Naive thymus-derived CD4-positive, alpha-beta T cell (primary cell): ENCODE measurements at regions not wholly inside any gene's neighbourhood (a gene's known extent, or its start where the extent isn't known, plus 50 kb on each side); places are given as distances from the start of the nearest gene placed in this dataset.
A peak's percentile ranks its signal among the peaks of the same experiment; 100 is the strongest.

Experiments used
- ATAC-seq: fragments of 150-1000 bp; cut with Tn5 transposase; 2 replicates; pipeline ENCODE4 v1.10.0; 2021; ENCODE audit warnings: mild to moderate bottlenecking, moderate library complexity
- CTCF ChIA-PET: fragments of 350-600 bp; sonication (Branson Sonifier 250); formaldehyde crosslinking; loops from one replicate; lab custom pipeline; 2021; ENCODE audit warnings: antibody characterized with exemption; lab: Charles Lee
- POLR2A ChIA-PET: fragments of 350-600 bp; sonication (Branson Sonifier 250); formaldehyde crosslinking; loops from one replicate; lab custom pipeline; 2021; ENCODE audit warnings: antibody characterized with exemption, inconsistent platforms; lab: Charles Lee
- DNase-seq, 9 donors: peaks; one replicate each; pipeline versions ENCODE4 v3.0.0 to v3.0.0-alpha.2; 2020 to 2022; ENCODE audit warnings: mixed read lengths in 1 of 9
- H3K27ac ChIP-seq: one replicate; pipeline ENCODE4 v1.7.0; 2013; ENCODE audit warnings: mild to moderate bottlenecking, low read depth, low read length, moderate library complexity
- H3K27me3 ChIP-seq, 2 donors: one replicate each; pipeline ENCODE4 v1.7.0; 2013; ENCODE audit warnings: low read length in 2 of 2, mild to moderate bottlenecking in 2 of 2, moderate library complexity in 2 of 2; ENCODE audit not compliant: control insufficient read depth in 2 of 2, insufficient read depth in 2 of 2
- H3K36me3 ChIP-seq, 3 experiments: 1 replicate in 2 of 3; 2 replicates in 1 of 3; pipeline ENCODE4 v1.7.0; 2013; ENCODE audit warnings: low read length in 3 of 3, mild to moderate bottlenecking in 3 of 3, moderate library complexity in 1 of 3; ENCODE audit not compliant: insufficient read depth in 3 of 3, control insufficient read depth in 2 of 3
- H3K4me1 ChIP-seq, 2 donors: one replicate each; pipeline ENCODE4 v1.7.0; 2013; ENCODE audit warnings: low read length in 2 of 2, mild to moderate bottlenecking in 2 of 2, moderate library complexity in 1 of 2; ENCODE audit not compliant: control insufficient read depth in 2 of 2, insufficient read depth in 2 of 2
- H3K4me3 ChIP-seq: 2 replicates; pipeline ENCODE4 v1.7.0; 2013; ENCODE audit warnings: mild to moderate bottlenecking, low read length
- H3K9me3 ChIP-seq, 3 experiments: 1 replicate in 2 of 3; 2 replicates in 1 of 3; pipeline ENCODE4 v1.7.0; 2013; ENCODE audit warnings: low read length in 3 of 3; ENCODE audit not compliant: control insufficient read depth in 2 of 3
- H3K27ac Mint-ChIP-seq, 9 donors: one replicate each; pipeline ENCODE4 v1.8.0; 2020 to 2022; ENCODE audit warnings: mixed read lengths in 9 of 9, mild to moderate bottlenecking in 8 of 9, moderate library complexity in 5 of 9, inconsistent platforms in 2 of 9
- H3K27me3 Mint-ChIP-seq, 5 donors: one replicate each; pipeline ENCODE4 v1.8.0; 2021 to 2022; ENCODE audit warnings: mixed read lengths in 5 of 5, mild to moderate bottlenecking in 1 of 5
- H3K36me3 Mint-ChIP-seq, 5 donors: one replicate each; pipeline ENCODE4 v1.8.0; 2020 to 2022; ENCODE audit warnings: mixed read lengths in 5 of 5, mild to moderate bottlenecking in 3 of 5, inconsistent platforms in 1 of 5
- H3K4me1 Mint-ChIP-seq, 7 donors: one replicate each; pipeline ENCODE4 v1.8.0; 2020 to 2022; ENCODE audit warnings: mixed read lengths in 7 of 7, mild to moderate bottlenecking in 3 of 7, inconsistent platforms in 1 of 7
- H3K4me3 Mint-ChIP-seq, 10 donors: one replicate each; pipeline ENCODE4 v1.8.0; 2020 to 2022; ENCODE audit warnings: mild to moderate bottlenecking in 10 of 10, mixed read lengths in 10 of 10, moderate library complexity in 6 of 10, inconsistent platforms in 2 of 10
- H3K9me3 Mint-ChIP-seq, 11 donors: one replicate each; pipeline ENCODE4 v1.8.0; 2020 to 2022; ENCODE audit warnings: mixed read lengths in 11 of 11, mild to moderate bottlenecking in 4 of 11, inconsistent platforms in 1 of 11, moderate library complexity in 1 of 11
- intact Hi-C, 2 donors: fragments of 100-400 bp; cut with micrococcal nuclease; formaldehyde crosslinking; loops; one replicate each; pipeline ENCODE4 v1.15.1; 2023

- no peaks in the 10 kb centered on the region for H3K4me1 ChIP-seq
- no peak for DNase-seq
- CTCF ChIA-PET, result no interaction called here
- H3K27ac ChIP-seq, result no peak overlapping the region
- peaks cover 0 to 4% of the 10 kb centered on the region in 2 donors for H3K27me3 ChIP-seq
- H3K9me3 ChIP-seq, result peaks cover 0 to 4% (median 0%) of the 10 kb centered on the region in 3 experiments
- Mint-ChIP-seq H3K36me3 (no peaks in the 10 kb centered on the region), H3K4me3 (no peak overlapping the region), H3K27ac (no peak overlapping the region), H3K27me3 (peaks cover 0 to 27% (median 6%) of the 10 kb centered on the region in 5 donors), H3K9me3 (peaks cover 0 to 2% (median 0%) of the 10 kb centered on the region in 11 donors), H3K4me1 (no peaks in the 10 kb centered on the region)
- no peak overlapping the region for H3K4me3 ChIP-seq
- no peak for ATAC-seq
- intact Hi-C loops, result no loop called here
- POLR2A ChIA-PET, result no interaction called here
- H3K36me3 ChIP-seq, result no peaks in the 10 kb centered on the region
Observed at GRCh38 chr12:58167622-58168021, 226.3 kb downstream of the ATP23 start.

- Histone ChIP-seq H3K36me3 (no peaks in the 10 kb centered on the region), H3K27ac (no peak overlapping the region), H3K27me3 (peaks cover 0 to 4% of the 10 kb centered on the region in 2 donors), H3K9me3 (no peaks in the 10 kb centered on the region), H3K4me3 (no peak overlapping the region), H3K4me1 (no peaks in the 10 kb centered on the region)
- peaks cover 0 to 28% (median 6%) of the 10 kb centered on the region in 5 donors for H3K27me3 Mint-ChIP-seq
- H3K27ac Mint-ChIP-seq, result no peak overlapping the region
- no peaks in the 10 kb centered on the region for H3K36me3 Mint-ChIP-seq
- no peaks in the 10 kb centered on the region for H3K4me1 Mint-ChIP-seq
- intact Hi-C loops, result no loop called here
- ChIA-PET CTCF (no interaction called here), POLR2A (no interaction called here)
- peaks cover 0 to 2% (median 0%) of the 10 kb centered on the region in 11 donors for H3K9me3 Mint-ChIP-seq
- DNase-seq (no peak), ATAC-seq (no peak)
- no peak overlapping the region for H3K4me3 Mint-ChIP-seq
Observed at GRCh38 chr12:58169826-58170225, 228.5 kb downstream of the ATP23 start.

GRCh38 chr12:58171914-58172313 lies 230.5 kb downstream of the ATP23 start:
- no peak overlapping the region for H3K4me3 Mint-ChIP-seq
- H3K9me3 ChIP-seq, result no peaks in the 10 kb centered on the region
- H3K27me3 Mint-ChIP-seq, result peaks cover 8 to 38% (median 12%) of the 10 kb centered on the region in 5 donors
- ChIA-PET CTCF (no interaction called here), POLR2A (no interaction called here)
- ATAC-seq, result no peak
- H3K27ac Mint-ChIP-seq, result no peak overlapping the region
- no peaks in the 10 kb centered on the region for H3K36me3 ChIP-seq
- no peaks in the 10 kb centered on the region for H3K36me3 Mint-ChIP-seq
- H3K27ac ChIP-seq, result no peak overlapping the region
- no peaks in the 10 kb centered on the region for H3K4me1 ChIP-seq
- no peaks in the 10 kb centered on the region for H3K4me1 Mint-ChIP-seq
- no peak overlapping the region for H3K4me3 ChIP-seq
- peaks cover 0 to 2% (median 0%) of the 10 kb centered on the region in 11 donors for H3K9me3 Mint-ChIP-seq
- peaks cover 0 to 4% of the 10 kb centered on the region in 2 donors for H3K27me3 ChIP-seq
- intact Hi-C loops, result no loop called here
- no peak for DNase-seq

GRCh38 chr12:58172433-58173073 lies 231.2 kb downstream of the ATP23 start:
- no peaks in the 10 kb centered on the region for H3K4me1 ChIP-seq
- H3K9me3 Mint-ChIP-seq, result peaks cover 0 to 2% (median 0%) of the 10 kb centered on the region in 11 donors
- no peak overlapping the region for H3K27ac ChIP-seq
- H3K27ac Mint-ChIP-seq, result no peak overlapping the region
- no peaks in the 10 kb centered on the region for H3K4me1 Mint-ChIP-seq
- DNase-seq (no peak), ATAC-seq (no peak)
- POLR2A ChIA-PET, result no interaction called here
- no peak overlapping the region for H3K4me3 Mint-ChIP-seq
- H3K36me3 Mint-ChIP-seq, result no peaks in the 10 kb centered on the region
- no peaks in the 10 kb centered on the region for H3K36me3 ChIP-seq
- peaks cover 9 to 43% (median 18%) of the 10 kb centered on the region in 5 donors for H3K27me3 Mint-ChIP-seq
- no peak overlapping the region for H3K4me3 ChIP-seq
- CTCF ChIA-PET, result no interaction called here
- intact Hi-C loops, result no loop called here
- H3K9me3 ChIP-seq, result no peaks in the 10 kb centered on the region
- peaks cover 0 to 4% of the 10 kb centered on the region in 2 donors for H3K27me3 ChIP-seq

- H3K4me1 Mint-ChIP-seq, result no peaks in the 10 kb centered on the region
Observed at GRCh38 chr12:58174316-58174715, 232.9 kb downstream of the ATP23 start.

GRCh38 chr12:58176296-58176869 lies 235.0 kb downstream of the ATP23 start:
- Histone ChIP-seq H3K27me3 (no peaks in the 10 kb centered on the region), H3K9me3 (no peaks in the 10 kb centered on the region), H3K4me1 (no peaks in the 10 kb centered on the region), H3K36me3 (no peaks in the 10 kb centered on the region), H3K27ac (no peak overlapping the region), H3K4me3 (no peak overlapping the region)
- H3K27me3 Mint-ChIP-seq, result peaks cover 9 to 54% (median 33%) of the 10 kb centered on the region in 5 donors
- no peaks in the 10 kb centered on the region for H3K4me1 Mint-ChIP-seq
- peak in 1 of 9 donors; percentile 15 for DNase-seq
- ATAC-seq, result no peak
- POLR2A ChIA-PET, result no interaction called here
- H3K4me3 Mint-ChIP-seq, result no peak overlapping the region
- intact Hi-C loops, result no loop called here
- CTCF ChIA-PET, result no interaction called here
- no peak overlapping the region for H3K27ac Mint-ChIP-seq
- H3K9me3 Mint-ChIP-seq, result peaks cover 0 to 2% (median 0%) of the 10 kb centered on the region in 11 donors
- no peaks in the 10 kb centered on the region for H3K36me3 Mint-ChIP-seq

More at GRCh38 chr12:58174316-58174715, 232.9 kb downstream of the ATP23 start:
- peaks cover 9 to 48% (median 22%) of the 10 kb centered on the region in 5 donors for H3K27me3 Mint-ChIP-seq
- ATAC-seq (no peak), DNase-seq (no peak)
- H3K9me3 Mint-ChIP-seq, result peaks cover 0 to 2% (median 0%) of the 10 kb centered on the region in 11 donors
- Histone ChIP-seq H3K4me3 (no peak overlapping the region), H3K9me3 (no peaks in the 10 kb centered on the region), H3K36me3 (no peaks in the 10 kb centered on the region), H3K4me1 (no peaks in the 10 kb centered on the region), H3K27me3 (peaks cover 0 to 4% of the 10 kb centered on the region in 2 donors), H3K27ac (no peak overlapping the region)
- H3K4me3 Mint-ChIP-seq, result no peak overlapping the region
- ChIA-PET CTCF (no interaction called here), POLR2A (no interaction called here)
- H3K36me3 Mint-ChIP-seq, result no peaks in the 10 kb centered on the region
- H3K27ac Mint-ChIP-seq, result no peak overlapping the region
- intact Hi-C loops, result no loop called here

- Mint-ChIP-seq H3K36me3 (no peaks in the 10 kb centered on the region), H3K4me3 (no peak overlapping the region), H3K27ac (no peak overlapping the region), H3K4me1 (no peaks in the 10 kb centered on the region), H3K27me3 (peaks cover 9 to 59% (median 37%) of the 10 kb centered on the region in 5 donors), H3K9me3 (peaks cover 0 to 2% (median 0%) of the 10 kb centered on the region in 11 donors)
- H3K36me3 ChIP-seq, result no peaks in the 10 kb centered on the region
- ChIA-PET POLR2A (no interaction called here), CTCF (no interaction called here)
- ATAC-seq, result no peak
- no peaks in the 10 kb centered on the region for H3K27me3 ChIP-seq
- H3K4me1 ChIP-seq, result no peaks in the 10 kb centered on the region
- DNase-seq, result no peak
- intact Hi-C loops, result no loop called here
- H3K27ac ChIP-seq, result no peak overlapping the region
- H3K4me3 ChIP-seq, result no peak overlapping the region
- no peaks in the 10 kb centered on the region for H3K9me3 ChIP-seq
Observed at GRCh38 chr12:58177366-58177765, 236.0 kb downstream of the ATP23 start.
